Tibial nerve (tissue), 4 donors: ENCODE measurements at regions not wholly inside any gene's neighbourhood (a gene's known extent, or its start where the extent isn't known, plus 50 kb on each side); places are given as distances from the start of the nearest gene placed in this dataset.

ENCODE experiments used
- CTCF ChIP-seq, 5 experiments: fragments of 200-600 bp in 3 of 5; fragments of 450-650 bp in 2 of 5; sonication (generic) in 3 of 5; IDR thresholded peaks; one replicate each; pipeline ENCODE4 v1.5.1; 2016 to 2019; ENCODE audit warnings: antibody characterized with exemption in 5 of 5, mild to moderate bottlenecking in 3 of 5, moderate library complexity in 2 of 5
- EP300 ChIP-seq, 2 donors: sonication (generic); formaldehyde crosslinking; IDR thresholded peaks; one replicate each; pipeline ENCODE4 v1.6.1; 2017; ENCODE audit warnings: antibody characterized with exemption in 2 of 2, mild to moderate bottlenecking in 1 of 2
- POLR2A ChIP-seq, 2 donors: fragments of 450-650 bp; IDR thresholded peaks; one replicate each; pipeline ENCODE4 v1.6.1; 2017; ENCODE audit warnings: antibody characterized with exemption in 2 of 2, mild to moderate bottlenecking in 2 of 2, moderate library complexity in 2 of 2

- TF ChIP-seq CTCF (IDR thresholded peaks at IDR 0.05) (no peak), EP300 (IDR thresholded peaks at IDR 0.05) (no peak), POLR2A (IDR thresholded peaks at IDR 0.05) (no peak)
Observed at GRCh38 chr6:69593706-69594105, 203.1 kb downstream of the LMBRD1 start.
